ENCODE measurements at regions not wholly inside any gene's neighbourhood (a gene's known extent, or its start where the extent isn't known, plus 50 kb on each side); places are given as distances from the start of the nearest gene placed in this dataset.

- whole genome bisulfite sequencing, 2 donors, result 91 to 94% methylated on average over 1 of the region's 1 CpG
- H3K27ac ChIP-seq, result no peak overlapping the region
- H3K4me3 ChIP-seq, result no peak overlapping the region
- H3K4me1 ChIP-seq, result no peaks in the 10 kb centered on the region
- intact Hi-C loops (cut with DNase I), result no loop called here
- H3K36me3 ChIP-seq, result no peaks in the 10 kb centered on the region
- DNase-seq, result no peak
- TF ChIP-seq POLR2A (IDR thresholded peaks at IDR 0.05), result no peak
- TF ChIP-seq POLR2AphosphoS5 (IDR thresholded peaks at IDR 0.05), result no peak
- TF ChIP-seq, protein P1, sequence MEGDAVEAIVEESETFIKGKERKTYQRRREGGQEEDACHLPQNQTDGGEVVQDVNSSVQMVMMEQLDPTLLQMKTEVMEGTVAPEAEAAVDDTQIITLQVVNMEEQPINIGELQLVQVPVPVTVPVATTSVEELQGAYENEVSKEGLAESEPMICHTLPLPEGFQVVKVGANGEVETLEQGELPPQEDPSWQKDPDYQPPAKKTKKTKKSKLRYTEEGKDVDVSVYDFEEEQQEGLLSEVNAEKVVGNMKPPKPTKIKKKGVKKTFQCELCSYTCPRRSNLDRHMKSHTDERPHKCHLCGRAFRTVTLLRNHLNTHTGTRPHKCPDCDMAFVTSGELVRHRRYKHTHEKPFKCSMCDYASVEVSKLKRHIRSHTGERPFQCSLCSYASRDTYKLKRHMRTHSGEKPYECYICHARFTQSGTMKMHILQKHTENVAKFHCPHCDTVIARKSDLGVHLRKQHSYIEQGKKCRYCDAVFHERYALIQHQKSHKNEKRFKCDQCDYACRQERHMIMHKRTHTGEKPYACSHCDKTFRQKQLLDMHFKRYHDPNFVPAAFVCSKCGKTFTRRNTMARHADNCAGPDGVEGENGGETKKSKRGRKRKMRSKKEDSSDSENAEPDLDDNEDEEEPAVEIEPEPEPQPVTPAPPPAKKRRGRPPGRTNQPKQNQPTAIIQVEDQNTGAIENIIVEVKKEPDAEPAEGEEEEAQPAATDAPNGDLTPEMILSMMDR (IDR thresholded peaks at IDR 0.05), result no peak
- TF ChIP-seq EP300 (IDR thresholded peaks at IDR 0.05), result no peak
- no peaks in the 10 kb centered on the region for H3K27me3 ChIP-seq
- H3K9me3 ChIP-seq, result no peaks in the 10 kb centered on the region
Measured at GRCh38 chr14:37974421-37974820, 233.3 kb upstream of the SSTR1 start.

DNA sequence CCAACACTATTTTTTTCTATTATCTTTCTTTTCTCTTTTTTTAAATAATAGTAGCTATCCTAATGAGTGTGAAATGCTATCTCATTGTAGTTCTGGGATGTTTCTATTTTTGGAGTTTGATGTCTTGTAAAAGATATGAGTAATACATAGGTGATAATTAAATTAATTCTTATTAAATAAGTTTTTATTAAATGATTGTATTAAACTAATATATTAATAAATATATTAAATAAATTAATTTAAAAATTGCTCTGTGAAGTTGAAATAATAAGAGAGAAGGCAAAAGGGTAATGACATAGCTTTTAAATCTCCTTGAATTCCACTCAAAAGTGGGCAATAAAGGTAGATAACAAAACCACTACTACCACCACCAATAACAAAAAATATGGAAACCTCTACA, 230.2 kb upstream of the SSTR1 start:
- H3K9me3 ChIP-seq, result peaks cover 0 to 7% (median 0%) of the 10 kb centered on the region in 4 donors
- no peaks in the 10 kb centered on the region for H3K27me3 ChIP-seq
- no peak overlapping the region for H3K27ac ChIP-seq
- no peak overlapping the region for H3K4me3 ChIP-seq
- no peaks in the 10 kb centered on the region for H3K36me3 ChIP-seq
- intact Hi-C loops (cut with DNase I), result no loop called here
- no peak for TF ChIP-seq POLR2AphosphoS5 (IDR thresholded peaks at IDR 0.05)
- TF ChIP-seq, protein P1 (IDR thresholded peaks at IDR 0.05), result no peak
- no peak for TF ChIP-seq EP300 (IDR thresholded peaks at IDR 0.05)
- no peak for TF ChIP-seq POLR2A (IDR thresholded peaks at IDR 0.05)
- H3K4me1 ChIP-seq, result no peaks in the 10 kb centered on the region
- DNase-seq, result no peak

DNA sequence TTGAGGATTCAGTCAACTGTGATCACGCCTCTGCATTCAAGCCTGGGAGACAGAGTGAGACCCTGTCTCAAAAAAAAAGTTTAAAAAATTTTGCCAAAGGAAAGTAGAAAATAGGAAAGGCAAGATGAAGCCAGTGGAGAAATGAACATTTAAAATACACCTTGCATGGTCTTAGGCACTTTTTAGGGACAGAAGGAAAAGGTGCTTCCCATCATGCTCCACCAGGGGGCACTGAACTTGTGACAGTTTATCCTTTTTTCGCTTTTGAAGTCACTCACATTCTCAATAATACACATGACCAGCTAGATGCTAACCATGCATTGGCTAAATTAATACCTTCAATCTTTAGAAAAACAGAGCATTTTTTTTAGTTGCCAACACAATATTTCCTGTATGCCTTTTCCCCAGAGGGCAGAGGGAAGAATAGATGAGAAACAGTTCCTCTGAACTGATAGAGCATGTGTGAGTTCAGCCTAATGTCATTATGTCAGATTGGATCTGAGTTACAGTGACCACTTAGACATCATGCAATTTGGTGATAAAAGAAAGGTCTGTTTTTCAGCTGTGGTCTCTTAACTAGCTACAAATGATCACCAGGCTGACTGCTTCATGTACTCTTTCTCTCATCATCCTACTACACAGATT, 221.8 kb upstream of the SSTR1 start:
- Histone ChIP-seq H3K4me3 (no peak overlapping the region), H3K4me1 (no peaks in the 10 kb centered on the region), H3K27me3 (no peaks in the 10 kb centered on the region), H3K36me3 (no peaks in the 10 kb centered on the region), H3K27ac (no peak overlapping the region), H3K9me3 (peaks cover 0 to 7% (median 0%) of the 10 kb centered on the region in 4 donors)
- intact Hi-C loops (cut with DNase I), result no loop called here
- TF ChIP-seq POLR2A (IDR thresholded peaks at IDR 0.05) (no peak), EP300 (IDR thresholded peaks at IDR 0.05) (no peak), POLR2AphosphoS5 (IDR thresholded peaks at IDR 0.05) (no peak)
- TF ChIP-seq, protein P1 (IDR thresholded peaks at IDR 0.05), result peak in 2 of 4 experiments; percentile 34 to 51
- WGBS, 2 donors, result 48 to 56% methylated on average over 2 of the region's 2 CpGs
- no peak for DNase-seq

GRCh38 chr14:37988472-37988871, 219.2 kb upstream of the SSTR1 start:
- no peak overlapping the region for H3K27ac ChIP-seq
- no peak for DNase-seq
- 94 to 95% methylated on average over 3 of the region's 3 CpGs for WGBS, 2 donors
- H3K36me3 ChIP-seq, result no peaks in the 10 kb centered on the region
- intact Hi-C loops (cut with DNase I), result no loop called here
- H3K4me3 ChIP-seq, result no peak overlapping the region
- TF ChIP-seq POLR2AphosphoS5 (IDR thresholded peaks at IDR 0.05) (no peak), POLR2A (IDR thresholded peaks at IDR 0.05) (no peak), EP300 (IDR thresholded peaks at IDR 0.05) (no peak)
- TF ChIP-seq, protein P1 (IDR thresholded peaks at IDR 0.05), result no peak
- no peaks in the 10 kb centered on the region for H3K9me3 ChIP-seq
- no peaks in the 10 kb centered on the region for H3K4me1 ChIP-seq
- no peaks in the 10 kb centered on the region for H3K27me3 ChIP-seq

GRCh38 chr14:37991027-37991426, 216.7 kb upstream of the SSTR1 start:
- H3K4me1 ChIP-seq, result no peaks in the 10 kb centered on the region
- no peaks in the 10 kb centered on the region for H3K27me3 ChIP-seq
- H3K9me3 ChIP-seq, result no peaks in the 10 kb centered on the region
- intact Hi-C loops (cut with DNase I), result no loop called here
- TF ChIP-seq, protein P1 (IDR thresholded peaks at IDR 0.05), result no peak
- TF ChIP-seq POLR2A (IDR thresholded peaks at IDR 0.05) (no peak), EP300 (IDR thresholded peaks at IDR 0.05) (no peak), POLR2AphosphoS5 (IDR thresholded peaks at IDR 0.05) (no peak)
- H3K27ac ChIP-seq, result no peak overlapping the region
- H3K36me3 ChIP-seq, result no peaks in the 10 kb centered on the region
- WGBS, 2 donors, result 10 to 55% methylated on average over 1 of the region's 1 CpG
- H3K4me3 ChIP-seq, result no peak overlapping the region
- DNase-seq, result no peak
